ENCODE measurements at regions not wholly inside any gene's neighbourhood (a gene's known extent, or its start where the extent isn't known, plus 50 kb on each side); places are given as distances from the start of the nearest gene placed in this dataset.

GRCh38 chr12:74043343-74043742 lies 494.3 kb upstream of the ATXN7L3B start:
- no peak for DNase-seq

GRCh38 chr12:74049348-74049747 lies 488.3 kb upstream of the ATXN7L3B start:
- no peaks in the 10 kb centered on the region for H3K9me3 ChIP-seq (ENCODE audit: severe bottlenecking)

More at GRCh38 chr12:74043343-74043742, 494.3 kb upstream of the ATXN7L3B start:
- no peak overlapping the region for H3K4me3 ChIP-seq (ENCODE audit: low read depth, low read length)
- no peaks in the 10 kb centered on the region for H3K9me3 ChIP-seq (ENCODE audit: severe bottlenecking)
- no peak for TF ChIP-seq CTCF (IDR thresholded peaks at IDR 0.05; ENCODE audit: low read depth, low read length)
- no peaks in the 10 kb centered on the region for H3K27me3 ChIP-seq (ENCODE audit: insufficient read depth, low read depth, severe bottlenecking)
- H3K27ac ChIP-seq, result no peak overlapping the region
- no peaks in the 10 kb centered on the region for H3K36me3 ChIP-seq

GRCh38 chr12:74051848-74052247 lies 485.8 kb upstream of the ATXN7L3B start:
- Histone ChIP-seq H3K9me3 (ENCODE audit: severe bottlenecking) (no peaks in the 10 kb centered on the region), H3K4me3 (ENCODE audit: low read depth, low read length) (no peak overlapping the region), H3K27ac (no peak overlapping the region), H3K36me3 (no peaks in the 10 kb centered on the region), H3K27me3 (ENCODE audit: insufficient read depth, low read depth, severe bottlenecking) (no peaks in the 10 kb centered on the region)
- no peak for DNase-seq
- no peak for TF ChIP-seq CTCF (IDR thresholded peaks at IDR 0.05; ENCODE audit: low read depth, low read length)

More at GRCh38 chr12:74049348-74049747, 488.3 kb upstream of the ATXN7L3B start:
- DNase-seq, result no peak
- H3K4me3 ChIP-seq (ENCODE audit: low read depth, low read length), result no peak overlapping the region
- no peaks in the 10 kb centered on the region for H3K27me3 ChIP-seq (ENCODE audit: insufficient read depth, low read depth, severe bottlenecking)
- TF ChIP-seq CTCF (IDR thresholded peaks at IDR 0.05; ENCODE audit: low read depth, low read length), result no peak
- no peaks in the 10 kb centered on the region for H3K36me3 ChIP-seq
- no peak overlapping the region for H3K27ac ChIP-seq

- no peak overlapping the region for H3K27ac ChIP-seq
- no peak overlapping the region for H3K4me3 ChIP-seq (ENCODE audit: low read depth, low read length)
- no peak for DNase-seq
- H3K27me3 ChIP-seq (ENCODE audit: insufficient read depth, low read depth, severe bottlenecking), result no peaks in the 10 kb centered on the region
- H3K9me3 ChIP-seq (ENCODE audit: severe bottlenecking), result no peaks in the 10 kb centered on the region
- TF ChIP-seq CTCF (IDR thresholded peaks at IDR 0.05; ENCODE audit: low read depth, low read length), result no peak
- H3K36me3 ChIP-seq, result no peaks in the 10 kb centered on the region
Observed at GRCh38 chr12:74066476-74066875, 471.2 kb upstream of the ATXN7L3B start.

GRCh38 chr12:74071182-74071581 lies 466.5 kb upstream of the ATXN7L3B start:
- no peak for TF ChIP-seq CTCF (IDR thresholded peaks at IDR 0.05; ENCODE audit: low read depth, low read length)
- no peaks in the 10 kb centered on the region for H3K36me3 ChIP-seq
- no peak for DNase-seq
- H3K27me3 ChIP-seq (ENCODE audit: insufficient read depth, low read depth, severe bottlenecking), result no peaks in the 10 kb centered on the region
- no peaks in the 10 kb centered on the region for H3K9me3 ChIP-seq (ENCODE audit: severe bottlenecking)
- no peak overlapping the region for H3K27ac ChIP-seq
- H3K4me3 ChIP-seq (ENCODE audit: low read depth, low read length), result no peak overlapping the region

GRCh38 chr12:74076918-74077317 lies 460.7 kb upstream of the ATXN7L3B start:
- H3K9me3 ChIP-seq (ENCODE audit: severe bottlenecking), result no peaks in the 10 kb centered on the region
- no peak for TF ChIP-seq CTCF (IDR thresholded peaks at IDR 0.05; ENCODE audit: low read depth, low read length)
- no peak overlapping the region for H3K27ac ChIP-seq
- no peaks in the 10 kb centered on the region for H3K27me3 ChIP-seq (ENCODE audit: insufficient read depth, low read depth, severe bottlenecking)
- no peak for DNase-seq
- no peaks in the 10 kb centered on the region for H3K36me3 ChIP-seq
- H3K4me3 ChIP-seq (ENCODE audit: low read depth, low read length), result no peak overlapping the region

Data from WERI-Rb-1 (cell line).